ENCODE measurements at regions not wholly inside any gene's neighbourhood (a gene's known extent, or its start where the extent isn't known, plus 50 kb on each side); places are given as distances from the start of the nearest gene placed in this dataset.
A peak's percentile ranks its signal among the peaks of the same experiment; 100 is the strongest.

GRCh38 chr6:155646443-155646842 lies 190.8 kb upstream of the NOX3 start:
- DNase-seq (peak; percentile 32), ATAC-seq (ENCODE audit: low read depth) (peak; percentile 77)
- Histone ChIP-seq H3K27ac (ENCODE audit: insufficient read depth, low read length) (no peak overlapping the region), H3K4me1 (ENCODE audit: control insufficient read depth, insufficient read depth, low read length) (peaks cover 4% of the 10 kb centered on the region), H3K9ac (ENCODE audit: low read depth, low read length) (no peak overlapping the region), H3K36me3 (ENCODE audit: control insufficient read depth, insufficient read depth, low read length) (no peaks in the 10 kb centered on the region), H3K23ac (ENCODE audit: low read depth, low read length) (no peak overlapping the region), H3K4me2 (ENCODE audit: low read depth, low read length) (no peak overlapping the region; the same call in 1 of the 2 replicates), H3K9me1 (ENCODE audit: insufficient read depth, low read length) (no peaks in the 10 kb centered on the region), H3K4ac (ENCODE audit: low read depth, low read length) (0 out of 2 replicates have a peak overlapping the region, but pooled peaks have one; percentile 19), H2BK5ac (ENCODE audit: low read depth, low read length, poor library complexity, severe bottlenecking) (peak overlapping the region; percentile 72), H2AK5ac (ENCODE audit: low read depth, low read length) (no peak overlapping the region), H2BK120ac (ENCODE audit: low read depth, low read length) (no peak overlapping the region), H2BK15ac (ENCODE audit: low read depth, low read length) (0 out of 3 replicates have a peak overlapping the region, but pooled peaks have one; percentile 29), H4K91ac (ENCODE audit: insufficient read depth, low read depth, low read length) (no peak overlapping the region), H3K9me3 (ENCODE audit: control insufficient read depth, insufficient read depth, low read length) (0 out of 2 replicates have a peak, but pooled peaks cover 3% of the 10 kb centered on the region), H3K14ac (replicated peaks; ENCODE audit: low read depth, low read length) (no peak overlapping the region), H3K4me3 (ENCODE audit: insufficient read depth, low read depth, low read length) (no peak overlapping the region), H3K27me3 (ENCODE audit: control insufficient read depth, insufficient read depth, low read length) (no peaks in the 10 kb centered on the region), H2AFZ (replicated peaks; ENCODE audit: low read length, poor library complexity) (no peak overlapping the region), H4K5ac (ENCODE audit: low read depth, low read length) (peak overlapping the region; percentile 20; the same call in 1 of the 2 replicates), H4K20me1 (ENCODE audit: insufficient read depth, low read length) (no peaks in the 10 kb centered on the region), H2AK9ac (replicated peaks; ENCODE audit: low read depth, low read length, poor library complexity) (no peak overlapping the region), H4K8ac (ENCODE audit: low read depth in 2 of 2, low read length in 2 of 2) (peak overlapping the region; percentile 21 to 50; a peak in 1 of 4 replicates), H3K18ac (ENCODE audit: low read depth, low read length) (no peak overlapping the region), H3K56ac (ENCODE audit: extremely low read depth, insufficient read depth, low read length) (no peak overlapping the region), H2BK20ac (ENCODE audit: low read depth, low read length) (no peak overlapping the region), H3K79me1 (ENCODE audit: low read depth in 1 of 2, low read length in 2 of 2) (no peaks in the 10 kb centered on the region)
- in situ Hi-C loops (cut with MboI; ENCODE audit: low sequenced_read_pairs), result no loop called here
- ChIA-PET CTCF (interaction anchor here (0.7 kb wide), 1 partner anchor 336 kb away, joined by 3 read pairs; no protein-coding TSS in a partner anchor), POLR2A (ENCODE audit: unreplicated experiment) (interaction anchor here (0.6 kb wide), 1 partner anchor 1234 kb away, joined by 5 read pairs; no protein-coding TSS in a partner anchor)
- BruUV-seq (replicated peaks), result no TSS peak
- dilution Hi-C loops (cut with HindIII; ENCODE audit: low sequenced_read_pairs, unreplicated experiment), result no loop called here
- TF ChIP-seq MAFK (IDR thresholded peaks at IDR 0.05; ENCODE audit: low read depth, low read length) (peak; percentile 95), CHD1 (IDR thresholded peaks at IDR 0.05; ENCODE audit: low read depth, low read length) (no peak)
- intact Hi-C loops (cut with micrococcal nuclease), result no loop called here
- 25% methylated on average over 2 of the region's 5 CpGs; no CpG with 5 or more reads in 1 of the 2 experiments for WGBS, 2 experiments (ENCODE audit: extremely low coverage in 2 of 2, insufficient read length in 1 of 2)
